ENCODE measurements at regions not wholly inside any gene's neighbourhood (a gene's known extent, or its start where the extent isn't known, plus 50 kb on each side); places are given as distances from the start of the nearest gene placed in this dataset.

GRCh38 chr18:55886886-55887285 lies 298.9 kb upstream of the TCF4 start:
- no peak for TF ChIP-seq CTCF (IDR thresholded peaks at IDR 0.05; ENCODE audit: low read length)
- TF ChIP-seq EZH2phosphoT487 (IDR thresholded peaks at IDR 0.05; ENCODE audit: low read length) = no peak
- no peak for TF ChIP-seq EZH2 (optimal IDR thresholded peaks at IDR 0.05; ENCODE audit: low read depth, low read length)

Data from MM.1S (cell line).